LNCAP (cell line): ENCODE measurements at regions not wholly inside any gene's neighbourhood (a gene's known extent, or its start where the extent isn't known, plus 50 kb on each side); places are given as distances from the start of the nearest gene placed in this dataset.

Source experiments
- TF ChIP-seq, protein P1 (sequence below): fragments of 450-650 bp; IDR thresholded peaks from 2 replicates; pipeline ENCODE4 v1.5.1; 2017; ENCODE audit warnings: mild to moderate bottlenecking

DNA sequence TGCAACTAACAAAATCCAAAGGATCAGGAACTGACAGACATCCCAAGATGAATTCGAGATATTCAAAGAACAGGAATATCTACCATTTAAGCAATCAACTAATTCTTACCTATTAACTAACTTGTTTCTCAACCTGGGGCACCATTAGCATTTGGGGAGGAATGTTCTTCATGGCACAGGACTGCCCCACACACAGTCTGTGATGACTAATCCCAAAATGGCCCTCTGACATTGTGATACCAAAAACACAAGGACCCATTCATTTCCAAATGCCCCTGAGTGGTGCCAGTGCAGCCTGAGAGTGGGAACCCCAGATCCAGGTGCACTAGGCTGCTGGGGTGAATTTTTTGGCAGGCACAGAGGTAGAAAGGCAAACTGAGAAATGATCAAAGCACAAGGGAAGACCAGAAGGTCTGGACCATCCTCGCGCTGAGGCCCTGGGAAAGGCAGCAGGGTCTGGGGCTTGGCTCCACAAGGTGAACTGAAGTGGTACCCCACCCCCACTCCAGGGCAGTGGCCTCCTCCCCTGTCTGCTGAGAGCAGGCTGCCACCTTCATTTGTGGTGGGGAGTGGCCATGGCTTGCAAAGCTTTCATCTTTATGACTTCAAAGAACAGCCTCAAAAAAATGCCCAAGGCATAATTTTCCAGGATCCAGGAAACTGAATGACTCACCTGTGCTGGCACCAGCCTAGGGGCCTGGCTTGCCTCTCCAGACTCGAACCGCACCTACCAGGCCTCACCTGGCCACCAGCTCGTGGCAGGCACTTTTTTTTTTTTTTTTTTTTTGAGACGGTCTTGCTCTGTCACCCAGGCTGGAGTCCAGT, 122.4 kb downstream of the BCOR start:
- TF ChIP-seq, protein P1, sequence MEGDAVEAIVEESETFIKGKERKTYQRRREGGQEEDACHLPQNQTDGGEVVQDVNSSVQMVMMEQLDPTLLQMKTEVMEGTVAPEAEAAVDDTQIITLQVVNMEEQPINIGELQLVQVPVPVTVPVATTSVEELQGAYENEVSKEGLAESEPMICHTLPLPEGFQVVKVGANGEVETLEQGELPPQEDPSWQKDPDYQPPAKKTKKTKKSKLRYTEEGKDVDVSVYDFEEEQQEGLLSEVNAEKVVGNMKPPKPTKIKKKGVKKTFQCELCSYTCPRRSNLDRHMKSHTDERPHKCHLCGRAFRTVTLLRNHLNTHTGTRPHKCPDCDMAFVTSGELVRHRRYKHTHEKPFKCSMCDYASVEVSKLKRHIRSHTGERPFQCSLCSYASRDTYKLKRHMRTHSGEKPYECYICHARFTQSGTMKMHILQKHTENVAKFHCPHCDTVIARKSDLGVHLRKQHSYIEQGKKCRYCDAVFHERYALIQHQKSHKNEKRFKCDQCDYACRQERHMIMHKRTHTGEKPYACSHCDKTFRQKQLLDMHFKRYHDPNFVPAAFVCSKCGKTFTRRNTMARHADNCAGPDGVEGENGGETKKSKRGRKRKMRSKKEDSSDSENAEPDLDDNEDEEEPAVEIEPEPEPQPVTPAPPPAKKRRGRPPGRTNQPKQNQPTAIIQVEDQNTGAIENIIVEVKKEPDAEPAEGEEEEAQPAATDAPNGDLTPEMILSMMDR: no peak

DNA sequence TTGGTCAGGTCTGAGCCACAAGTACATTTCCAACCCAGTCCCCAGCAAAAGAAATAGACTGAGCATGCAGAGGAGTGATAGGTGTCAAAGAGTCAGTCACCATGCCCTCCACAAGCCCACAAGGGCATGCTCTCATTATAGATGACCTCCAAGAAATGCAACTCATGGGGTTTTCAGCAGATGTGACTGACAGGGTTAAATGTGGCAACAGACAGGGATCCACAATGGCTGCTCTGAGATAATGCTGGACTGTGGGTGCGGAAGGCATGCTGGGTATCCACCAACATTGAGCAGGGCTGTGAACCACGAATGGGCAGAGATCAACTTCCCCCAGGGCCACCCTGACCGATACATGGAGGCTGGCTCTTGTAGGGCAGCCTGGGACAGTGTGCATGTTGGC, 115.8 kb downstream of the BCOR start:
- TF ChIP-seq, protein P1: no peak

DNA sequence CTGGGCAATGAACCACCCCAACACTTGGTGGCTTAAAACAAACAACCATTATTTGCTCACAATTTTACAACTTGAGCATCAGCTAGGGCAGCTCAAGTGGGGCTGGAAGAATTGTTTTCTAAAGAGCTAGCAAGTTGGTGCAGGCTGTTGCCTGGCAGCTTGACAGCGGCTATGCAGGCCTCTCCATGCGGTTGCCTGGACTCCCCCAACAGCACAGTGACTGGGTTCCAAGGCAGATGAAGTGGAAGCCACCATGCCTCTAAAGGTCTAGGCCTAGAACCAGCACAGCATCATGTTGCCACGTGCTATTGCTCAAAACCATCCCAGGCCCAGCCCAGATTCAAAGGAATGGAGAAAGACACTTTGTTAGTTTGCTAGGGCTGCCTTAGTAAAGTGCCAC, 114.8 kb downstream of the BCOR start:
- TF ChIP-seq, protein P1: no peak

DNA sequence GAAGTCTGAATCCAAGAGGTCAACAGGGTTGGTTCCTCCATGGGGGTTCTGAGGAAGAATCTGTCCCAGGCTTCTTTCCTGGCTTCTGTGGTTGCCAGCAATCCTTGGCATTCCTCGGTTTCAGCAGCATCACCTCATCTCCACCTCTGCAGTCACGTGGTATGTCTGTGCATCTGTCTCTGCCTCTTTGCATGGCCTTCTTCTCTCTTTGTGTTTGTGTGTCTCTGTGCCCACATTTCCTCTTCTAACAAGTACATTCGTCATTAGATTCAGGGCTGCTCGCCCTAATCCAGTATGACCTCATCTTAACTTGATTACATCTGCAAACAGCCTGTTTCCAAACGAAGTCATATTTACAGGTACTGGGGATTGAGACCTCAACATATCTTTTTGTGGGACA, 114.0 kb downstream of the BCOR start:
- TF ChIP-seq, protein P1: no peak

DNA sequence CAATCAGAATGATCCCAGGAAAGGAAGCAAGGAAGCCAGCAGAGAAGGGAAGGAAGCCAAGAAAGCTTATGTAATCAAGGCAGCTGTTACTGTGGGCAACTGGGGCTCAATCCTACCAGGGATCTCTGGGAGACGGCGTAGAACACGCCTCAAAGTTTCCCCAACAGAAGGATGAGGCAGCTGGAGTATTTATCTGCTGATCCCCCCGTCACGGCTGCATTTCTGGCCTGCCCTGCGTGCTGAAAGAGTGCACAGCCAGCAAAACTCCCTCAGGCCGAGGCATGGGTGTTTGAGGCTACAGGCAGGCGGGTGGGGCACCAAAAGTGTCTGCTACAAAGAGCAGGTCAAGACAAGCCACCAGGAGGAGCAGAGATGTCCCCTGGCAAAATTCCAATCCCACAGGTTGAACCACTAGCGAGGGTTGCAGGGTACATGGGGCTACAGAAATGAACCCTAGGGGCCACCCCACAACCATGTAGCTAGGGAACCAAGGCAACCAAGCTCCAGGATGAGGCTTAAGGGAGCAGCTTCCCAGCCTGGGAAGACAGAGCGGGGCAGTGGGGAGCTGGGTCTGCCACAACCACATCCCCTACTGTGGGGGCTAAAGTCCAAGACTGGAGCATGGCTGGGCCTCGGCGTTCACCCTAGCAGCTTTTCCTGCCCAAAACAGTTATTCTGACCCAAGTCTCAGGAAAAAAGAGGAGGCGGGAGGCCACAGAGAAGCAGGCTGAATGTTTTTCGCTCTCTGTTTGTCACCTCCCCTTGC, 113.4 kb downstream of the BCOR start:
- TF ChIP-seq, protein P1: no peak

DNA sequence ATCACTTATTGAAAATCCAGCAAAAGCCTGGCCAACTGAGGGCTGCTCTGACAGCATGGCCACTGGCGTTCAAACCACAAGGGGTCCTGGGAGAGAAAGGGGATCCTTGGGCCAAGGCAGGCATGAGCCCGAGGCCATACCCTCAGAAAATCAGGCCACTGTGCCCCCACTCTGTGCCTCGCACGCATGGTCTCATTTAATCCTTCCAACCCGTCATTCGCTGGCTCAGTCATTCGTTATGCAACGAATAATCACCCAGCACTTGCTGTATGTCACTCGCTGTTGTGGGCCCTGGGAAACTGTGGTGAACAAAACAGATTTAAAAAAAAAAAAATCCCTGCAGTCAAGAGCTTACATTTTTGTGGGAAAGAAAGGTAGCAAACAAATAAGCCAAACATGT, 112.7 kb downstream of the BCOR start:
- TF ChIP-seq, protein P1: no peak

DNA sequence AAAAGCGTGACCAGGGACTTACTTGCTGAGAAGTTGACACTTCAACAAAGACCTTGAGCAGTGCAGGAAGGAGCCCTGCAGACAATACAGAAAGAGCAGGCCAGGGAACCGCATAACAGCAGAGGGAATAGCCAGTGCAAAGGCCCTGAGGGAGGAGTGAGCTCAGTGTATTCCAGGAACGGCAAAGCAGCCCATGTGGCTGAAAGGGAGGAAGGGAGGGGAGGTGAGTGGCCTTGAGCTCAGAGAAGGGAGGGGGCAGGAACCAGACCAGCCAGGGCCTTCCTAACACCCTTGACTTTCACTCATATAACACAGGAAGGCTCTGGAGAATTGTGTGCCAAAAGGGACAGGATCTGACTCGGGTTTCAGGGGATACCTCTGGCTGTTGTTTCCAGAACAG, 112.2 kb downstream of the BCOR start:
- TF ChIP-seq, protein P1: no peak
